Neuronal stem cell (in vitro differentiated cells): ENCODE measurements at regions not wholly inside any gene's neighbourhood (a gene's known extent, or its start where the extent isn't known, plus 50 kb on each side); places are given as distances from the start of the nearest gene placed in this dataset.

Experiments
- DNase-seq: peaks from one replicate; pipeline ENCODE4 v3.0.0-alpha.2; 2013; ENCODE audit warnings: low spot score
- H2AFZ ChIP-seq: one replicate; pipeline ENCODE4 v1.6.1; 2013; ENCODE audit warnings: mild to moderate bottlenecking, low read length, inconsistent platforms
- H2AK5ac ChIP-seq: 2 replicates; pipeline ENCODE4 v1.6.1; 2013; ENCODE audit warnings: low read depth, mild to moderate bottlenecking, inconsistent platforms, low read length, moderate library complexity, mixed read lengths
- H2BK120ac ChIP-seq: 2 replicates; pipeline ENCODE4 v1.6.1; 2013; ENCODE audit warnings: low read depth, mild to moderate bottlenecking, inconsistent platforms, low read length, moderate library complexity, mixed read lengths
- H2BK12ac ChIP-seq: one replicate; pipeline ENCODE4 v1.6.1; 2013; ENCODE audit warnings: low read length, inconsistent platforms
- H2BK15ac ChIP-seq: 2 replicates; pipeline ENCODE4 v1.6.1; 2013; ENCODE audit warnings: mild to moderate bottlenecking, low read length, inconsistent platforms, mixed read lengths
- H2BK5ac ChIP-seq: one replicate; pipeline ENCODE4 v1.6.1; 2013; ENCODE audit warnings: inconsistent platforms, mild to moderate bottlenecking, low read length, moderate library complexity
- H3K14ac ChIP-seq: one replicate; pipeline ENCODE4 v1.6.1; 2013; ENCODE audit warnings: low read length, inconsistent platforms
- H3K18ac ChIP-seq: 2 replicates; pipeline ENCODE4 v1.6.1; 2013; ENCODE audit warnings: low read length, inconsistent platforms
- H3K23ac ChIP-seq: 2 replicates; pipeline ENCODE4 v1.6.1; 2013; ENCODE audit warnings: low read depth, mild to moderate bottlenecking, mixed read lengths, low read length, inconsistent platforms; ENCODE audit not compliant: poor library complexity
- H3K27ac ChIP-seq: replicated peaks from 3 replicates; pipeline ENCODE4 v1.5.1; 2013; ENCODE audit warnings: low read length, inconsistent platforms
- H3K27me3 ChIP-seq, 3 experiments: 2 replicates each; pipeline ENCODE4 v1.6.1; 2013; ENCODE audit warnings: low read length in 3 of 3, mild to moderate bottlenecking in 2 of 3, inconsistent platforms in 1 of 3, low read depth in 1 of 3, mixed read lengths in 1 of 3, moderate library complexity in 1 of 3; ENCODE audit not compliant: control insufficient read depth in 3 of 3, insufficient read depth in 3 of 3
- H3K36me3 ChIP-seq, 2 donors: replicated peaks in 1 of 2; 2 replicates each; pipeline ENCODE4 v1.6.1; 2013; ENCODE audit warnings: low read length in 2 of 2; ENCODE audit not compliant: control insufficient read depth in 2 of 2, insufficient read depth in 2 of 2
- H3K4ac ChIP-seq: 2 replicates; pipeline ENCODE4 v1.6.1; 2013; ENCODE audit warnings: inconsistent platforms, mild to moderate bottlenecking, low read length, moderate library complexity
- H3K4me1 ChIP-seq, 2 donors: 1 replicate in 1 of 2; 2 replicates in 1 of 2; pipeline ENCODE4 v1.6.1; 2013; ENCODE audit warnings: low read length in 2 of 2, low read depth in 1 of 2; ENCODE audit not compliant: control insufficient read depth in 2 of 2, insufficient read depth in 1 of 2
- H3K4me2 ChIP-seq: one replicate; pipeline ENCODE4 v1.6.1; 2013; ENCODE audit warnings: mild to moderate bottlenecking, low read length, inconsistent platforms; ENCODE audit not compliant: insufficient read depth, poor library complexity, severe bottlenecking
- H3K4me3 ChIP-seq, 2 donors: 2 replicates each; pipeline ENCODE4 v1.5.1; 2013; ENCODE audit warnings: low read length in 2 of 2, mild to moderate bottlenecking in 2 of 2, inconsistent platforms in 1 of 2, moderate library complexity in 1 of 2
- H3K79me1 ChIP-seq: one replicate; pipeline ENCODE4 v1.6.1; 2013; ENCODE audit warnings: low read depth, mild to moderate bottlenecking, inconsistent platforms, low read length, moderate library complexity
- H3K9ac ChIP-seq: one replicate; pipeline ENCODE4 v1.6.1; 2013; ENCODE audit warnings: mild to moderate bottlenecking, low read depth, low read length, inconsistent platforms; ENCODE audit not compliant: poor library complexity
- H3K9me3 ChIP-seq, 2 donors: replicated peaks in 1 of 2; 2 replicates each; pipeline versions ENCODE3 to v1.6.1; 2013; ENCODE audit warnings: low read length in 2 of 2, mild to moderate bottlenecking in 2 of 2, inconsistent platforms in 1 of 2, low read depth in 1 of 2, mixed read lengths in 1 of 2, moderate library complexity in 1 of 2; ENCODE audit not compliant: control insufficient read depth in 2 of 2, insufficient read depth in 1 of 2
- H4K8ac ChIP-seq: one replicate; pipeline ENCODE4 v1.6.1; 2013; ENCODE audit warnings: low read depth, mild to moderate bottlenecking, inconsistent platforms, low read length, moderate library complexity
- H4K91ac ChIP-seq: one replicate; pipeline ENCODE4 v1.6.1; 2013; ENCODE audit warnings: low read length, low read depth, mild to moderate bottlenecking, inconsistent platforms; ENCODE audit not compliant: poor library complexity
- WGBS, 2 donors: extraction: QIAGEN DNeasy Blood & Tissue Kit; methylation state at CpG; one replicate each; pipeline ENCODE4 v1.1.7; 2013; ENCODE audit warnings: missing lambda C conversion rate in 2 of 2, mixed read lengths in 1 of 2; ENCODE audit not compliant: insufficient read length in 2 of 2, insufficient replicate concordance in 1 of 2; ENCODE audit errors: extremely low coverage in 2 of 2; 5-methylcytosine and 5-hydroxymethylcytosine counted together

DNA sequence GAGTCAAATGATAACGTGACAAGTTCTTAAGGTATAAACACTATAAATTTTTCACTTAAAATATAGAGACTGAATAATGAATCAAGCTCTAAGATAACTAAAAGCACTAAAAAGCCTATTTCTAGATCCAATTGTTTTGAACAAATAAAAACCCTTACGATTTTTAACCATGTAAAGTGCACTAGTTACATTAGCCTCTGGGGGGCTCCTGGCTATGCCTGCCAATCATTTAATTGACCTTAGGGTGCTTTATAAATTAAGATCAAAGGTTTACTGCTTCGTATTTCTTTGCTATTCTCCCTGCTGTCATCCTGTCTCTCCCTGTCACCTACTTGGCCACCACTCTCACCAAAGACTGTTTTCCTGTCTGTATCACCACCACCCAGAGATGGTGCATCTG lies 133.4 kb downstream of the ESM1 start:
- no CpG with 5 or more reads among the region's 3 CpGs for WGBS, 2 donors
- Histone ChIP-seq H3K27me3 (no peaks in the 10 kb centered on the region), H3K4me1 (no peaks in the 10 kb centered on the region), H2BK120ac (no peak overlapping the region), H4K91ac (no peak overlapping the region), H2AFZ (no peak overlapping the region), H3K4ac (no peak overlapping the region), H3K23ac (no peak overlapping the region), H3K18ac (no peak overlapping the region), H3K4me2 (no peak overlapping the region), H3K36me3 (no peaks in the 10 kb centered on the region), H2BK15ac (no peak overlapping the region), H3K14ac (no peak overlapping the region), H2BK12ac (no peak overlapping the region), H2AK5ac (no peak overlapping the region), H3K4me3 (no peak overlapping the region), H2BK5ac (no peak overlapping the region), H4K8ac (no peak overlapping the region), H3K9me3 (no peaks in the 10 kb centered on the region), H3K79me1 (no peaks in the 10 kb centered on the region), H3K9ac (no peak overlapping the region), H3K27ac (no peak overlapping the region)
- no peak for DNase-seq

GRCh38 chr5:54851449-54851848 lies 133.9 kb downstream of the ESM1 start:
- no peak overlapping the region for H2AK5ac ChIP-seq
- H3K4me3 ChIP-seq, result no peak overlapping the region
- no peak overlapping the region for H3K27ac ChIP-seq
- no peak overlapping the region for H2BK12ac ChIP-seq
- H3K4ac ChIP-seq, result no peak overlapping the region
- no peak overlapping the region for H2BK120ac ChIP-seq
- no CpG with 5 or more reads among the region's 4 CpGs for WGBS, 2 donors
- DNase-seq, result no peak
- H3K23ac ChIP-seq, result no peak overlapping the region
- no peaks in the 10 kb centered on the region for H3K9me3 ChIP-seq
- H2AFZ ChIP-seq, result no peak overlapping the region
- no peak overlapping the region for H4K91ac ChIP-seq
- H2BK5ac ChIP-seq, result no peak overlapping the region
- H4K8ac ChIP-seq, result no peak overlapping the region
- no peaks in the 10 kb centered on the region for H3K36me3 ChIP-seq
- H3K9ac ChIP-seq, result no peak overlapping the region
- H3K14ac ChIP-seq, result no peak overlapping the region
- H3K18ac ChIP-seq, result no peak overlapping the region
- H2BK15ac ChIP-seq, result no peak overlapping the region
- no peaks in the 10 kb centered on the region for H3K27me3 ChIP-seq
- H3K79me1 ChIP-seq, result no peaks in the 10 kb centered on the region
- no peaks in the 10 kb centered on the region for H3K4me1 ChIP-seq
- no peak overlapping the region for H3K4me2 ChIP-seq

DNA sequence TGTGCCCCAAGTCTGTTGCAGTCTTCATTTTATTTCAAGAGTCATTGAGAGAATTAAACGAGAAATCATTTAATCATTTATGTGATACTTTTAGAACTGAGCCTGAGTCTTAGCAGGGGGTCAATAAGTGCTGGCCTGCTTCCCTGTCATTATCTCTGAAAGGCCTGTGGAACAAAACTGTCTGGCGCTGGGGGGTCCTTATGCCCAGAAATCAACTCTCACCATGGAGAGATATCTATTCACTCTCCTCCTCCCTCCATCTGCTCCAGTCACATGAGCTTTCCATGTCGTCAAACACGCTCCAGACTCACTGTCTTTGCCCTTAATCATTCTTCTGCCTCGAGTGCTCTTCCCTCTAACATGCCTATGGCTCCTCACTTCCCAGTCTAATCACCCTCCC lies 136.8 kb downstream of the ESM1 start:
- no peak for DNase-seq
- H3K4me1 ChIP-seq, result peaks cover 2 to 6% of the 10 kb centered on the region in 2 donors
- no peak overlapping the region for H4K91ac ChIP-seq
- no peak overlapping the region for H2BK120ac ChIP-seq
- no peaks in the 10 kb centered on the region for H3K36me3 ChIP-seq
- no peaks in the 10 kb centered on the region for H3K27me3 ChIP-seq
- no peak overlapping the region for H2BK12ac ChIP-seq
- H2AFZ ChIP-seq, result no peak overlapping the region
- no peak overlapping the region for H3K27ac ChIP-seq
- no peak overlapping the region for H3K23ac ChIP-seq
- H2AK5ac ChIP-seq, result no peak overlapping the region
- no peaks in the 10 kb centered on the region for H3K9me3 ChIP-seq
- H4K8ac ChIP-seq, result no peak overlapping the region
- no peak overlapping the region for H3K14ac ChIP-seq
- H3K79me1 ChIP-seq, result no peaks in the 10 kb centered on the region
- H3K18ac ChIP-seq, result no peak overlapping the region
- no peak overlapping the region for H3K4me3 ChIP-seq
- no peak overlapping the region for H3K4ac ChIP-seq
- no peak overlapping the region for H3K9ac ChIP-seq
- H2BK5ac ChIP-seq, result no peak overlapping the region
- no peak overlapping the region for H2BK15ac ChIP-seq
- no peak overlapping the region for H3K4me2 ChIP-seq
- WGBS, 2 donors, result no CpG with 5 or more reads among the region's 5 CpGs

DNA sequence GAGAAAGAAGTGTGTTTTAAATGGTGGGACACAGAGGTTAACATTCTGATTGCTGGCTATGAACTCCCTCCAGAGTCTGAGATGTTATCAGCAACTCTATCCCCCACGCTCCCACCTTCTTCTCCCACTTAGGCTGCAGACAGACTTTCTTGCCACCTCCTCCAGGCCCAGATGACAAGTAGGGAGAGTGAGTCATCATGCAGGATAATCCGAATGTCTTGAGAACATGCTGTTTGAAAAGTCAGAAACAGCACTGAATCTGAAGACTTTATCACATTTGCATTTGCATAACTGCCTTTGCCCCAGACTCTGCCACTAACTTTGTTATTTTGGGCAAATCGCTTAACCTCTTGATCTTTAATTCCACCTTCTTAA lies 139.8 kb downstream of the ESM1 start:
- Histone ChIP-seq H3K4ac (no peak overlapping the region), H2BK5ac (no peak overlapping the region), H3K36me3 (no peaks in the 10 kb centered on the region), H4K91ac (no peak overlapping the region), H2BK12ac (no peak overlapping the region), H3K4me1 (peaks cover 2 to 6% of the 10 kb centered on the region in 2 donors), H3K27me3 (no peaks in the 10 kb centered on the region), H4K8ac (no peak overlapping the region), H2AFZ (peak overlapping the region; percentile 83), H3K4me3 (no peak overlapping the region), H3K79me1 (no peaks in the 10 kb centered on the region), H3K9me3 (no peaks in the 10 kb centered on the region), H3K4me2 (no peak overlapping the region), H3K14ac (no peak overlapping the region), H3K23ac (no peak overlapping the region), H2AK5ac (no peak overlapping the region), H3K27ac (no peak overlapping the region), H2BK120ac (no peak overlapping the region), H2BK15ac (no peak overlapping the region), H3K9ac (no peak overlapping the region), H3K18ac (no peak overlapping the region)
- no peak for DNase-seq
- no CpG with 5 or more reads among the region's 3 CpGs for WGBS, 2 donors
